ENCODE measurements at regions not wholly inside any gene's neighbourhood (a gene's known extent, or its start where the extent isn't known, plus 50 kb on each side); places are given as distances from the start of the nearest gene placed in this dataset.

- in situ Hi-C loops (cut with MboI; ENCODE audit: low sequenced_read_pairs in 4 of 4) = no loop called here
- ATAC-seq = no peak
Observed at GRCh38 chr11:69869311-69869939, 50.2 kb upstream of the FGF3 start.

DNA sequence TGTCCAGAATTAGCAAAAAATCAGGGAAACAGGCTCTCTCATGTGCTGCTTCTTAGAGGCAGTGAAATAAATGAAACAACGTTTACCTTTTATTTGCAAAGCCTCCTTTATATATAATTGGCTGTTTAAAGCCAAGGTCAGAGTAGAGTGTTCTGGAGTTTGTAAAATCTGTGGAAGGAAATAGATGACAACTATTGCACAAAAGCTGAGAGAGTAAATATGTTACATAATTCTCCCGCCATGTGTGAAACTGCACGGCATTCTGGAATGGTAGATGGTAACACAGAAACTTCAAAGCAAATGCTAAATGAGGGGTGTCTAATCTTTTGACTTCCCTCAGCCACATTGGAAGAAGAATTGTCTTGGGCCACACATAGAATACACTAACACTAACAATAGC, 51.5 kb upstream of the FGF3 start:
- no peak for ATAC-seq
- Histone ChIP-seq H3K4me3 (no peak overlapping the region), H3K9me3 (no peaks in the 10 kb centered on the region), H3K27ac (no peak overlapping the region), H3K4me1 (no peaks in the 10 kb centered on the region), H3K27me3 (peaks cover 17 to 22% (median 21%) of the 10 kb centered on the region in 3 donors), H3K36me3 (no peaks in the 10 kb centered on the region)
- TF ChIP-seq POLR2A (IDR thresholded peaks at IDR 0.05) (no peak), CTCF (IDR thresholded peaks at IDR 0.05 in 4 of 5, conservative IDR thresholded peaks at IDR 0.05 in 1 of 5) (no peak)
- DNase-seq = no peak
- in situ Hi-C loops (cut with MboI; ENCODE audit: low sequenced_read_pairs in 4 of 4) = no loop called here
- intact Hi-C loops (cut with DNase I; ENCODE audit: low total_unique reads) = no loop called here

More at GRCh38 chr11:69869311-69869939, 50.2 kb upstream of the FGF3 start:
- DNase-seq = no peak
- no peak for TF ChIP-seq POLR2A (IDR thresholded peaks at IDR 0.05)
- no peak for TF ChIP-seq CTCF (IDR thresholded peaks at IDR 0.05 in 4 of 5, conservative IDR thresholded peaks at IDR 0.05 in 1 of 5)
- H3K36me3 ChIP-seq = no peaks in the 10 kb centered on the region
- intact Hi-C loops (cut with DNase I; ENCODE audit: low total_unique reads) = no loop called here
- no peak overlapping the region for H3K4me3 ChIP-seq
- no peaks in the 10 kb centered on the region for H3K4me1 ChIP-seq
- H3K27me3 ChIP-seq = peaks cover 17 to 27% (median 21%) of the 10 kb centered on the region in 3 donors
- H3K27ac ChIP-seq = no peak overlapping the region
- H3K9me3 ChIP-seq = no peaks in the 10 kb centered on the region

GRCh38 chr11:69873166-69874077, 54.2 kb upstream of the FGF3 start:
- in situ Hi-C loops (cut with MboI; ENCODE audit: low sequenced_read_pairs in 4 of 4) = no loop called here
- no peaks in the 10 kb centered on the region for H3K4me1 ChIP-seq
- H3K9me3 ChIP-seq = no peaks in the 10 kb centered on the region
- intact Hi-C loops (cut with DNase I; ENCODE audit: low total_unique reads) = no loop called here
- H3K27me3 ChIP-seq = peaks cover 11 to 14% (median 13%) of the 10 kb centered on the region in 3 donors
- no peak for DNase-seq
- H3K4me3 ChIP-seq = no peak overlapping the region
- no peak overlapping the region for H3K27ac ChIP-seq
- no peak for ATAC-seq
- TF ChIP-seq CTCF (IDR thresholded peaks at IDR 0.05 in 4 of 5, conservative IDR thresholded peaks at IDR 0.05 in 1 of 5) (no peak), POLR2A (IDR thresholded peaks at IDR 0.05) (no peak)
- H3K36me3 ChIP-seq = no peaks in the 10 kb centered on the region

DNA sequence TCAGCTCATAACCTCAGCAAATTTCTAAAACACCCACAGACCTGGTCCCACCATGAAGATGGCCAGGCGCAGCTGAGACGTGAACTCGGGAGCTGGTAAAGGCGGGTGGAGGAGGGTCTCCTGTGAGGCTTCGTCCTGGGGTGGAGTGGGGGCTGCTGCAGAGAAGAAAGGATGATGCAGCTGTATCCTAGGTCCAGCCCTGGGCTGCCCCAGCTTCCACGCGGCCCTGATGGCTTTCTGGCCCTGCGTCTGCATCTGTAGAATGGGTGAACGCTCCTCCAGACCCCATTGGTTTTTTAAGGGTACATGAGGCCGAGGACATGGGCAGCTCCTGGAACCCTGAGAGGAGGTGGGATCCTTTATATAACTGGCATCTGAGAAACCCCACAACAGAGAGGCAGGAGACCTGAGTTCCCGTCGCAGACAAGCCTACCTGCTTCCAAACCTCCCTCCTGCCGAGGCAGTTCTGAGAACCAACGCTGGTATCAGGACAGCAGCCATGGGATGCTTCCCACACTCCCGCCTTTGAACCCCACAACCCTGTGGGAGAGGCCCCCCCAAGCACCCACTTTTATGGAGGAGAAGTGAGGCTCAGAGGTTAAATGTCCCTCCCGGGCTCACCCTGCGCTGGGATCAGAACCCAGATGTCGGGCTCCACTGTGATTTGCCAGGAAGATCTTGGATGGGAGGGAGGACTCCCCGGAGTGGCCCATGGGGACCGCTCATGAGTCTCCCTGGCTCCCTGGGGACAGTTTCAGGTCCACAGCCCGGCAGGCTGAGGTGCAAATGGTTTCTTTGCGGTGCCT, 55.2 kb upstream of the FGF3 start:
- DNase-seq (no peak), ATAC-seq (no peak)
- peaks cover 4 to 7% (median 6%) of the 10 kb centered on the region in 3 donors for H3K27me3 ChIP-seq
- no peaks in the 10 kb centered on the region for H3K36me3 ChIP-seq
- H3K9me3 ChIP-seq = no peaks in the 10 kb centered on the region
- H3K27ac ChIP-seq = no peak overlapping the region
- intact Hi-C loops (cut with DNase I; ENCODE audit: low total_unique reads) (no loop called here), in situ Hi-C loops (cut with MboI; ENCODE audit: low sequenced_read_pairs in 4 of 4) (no loop called here)
- H3K4me1 ChIP-seq = no peaks in the 10 kb centered on the region
- no peak overlapping the region for H3K4me3 ChIP-seq
- TF ChIP-seq POLR2A (IDR thresholded peaks at IDR 0.05) (no peak), CTCF (IDR thresholded peaks at IDR 0.05 in 4 of 5, conservative IDR thresholded peaks at IDR 0.05 in 1 of 5) (no peak)
